Left cardiac atrium (tissue), 4 donors: ENCODE measurements at regions not wholly inside any gene's neighbourhood (a gene's known extent, or its start where the extent isn't known, plus 50 kb on each side); places are given as distances from the start of the nearest gene placed in this dataset.
"Not testable (repeated sequence)": the region's sequence is repeated elsewhere in the genome, so short reads cannot be mapped to it uniquely, and the experiment has no call there.

Experiments used
- ATAC-seq, 2 donors: fragments of 200-7000 bp; cut with Tn5 transposase; one replicate each; pipeline ENCODE4 v1.9.1; 2020; ENCODE audit warnings: mild to moderate bottlenecking in 2 of 2, moderate library complexity in 2 of 2
- DNase-seq: peaks from one replicate; pipeline ENCODE4 v3.0.0-alpha.2; 2020
- intact Hi-C, 2 donors: fragments of 100-400 bp; cut with DNase I; formaldehyde crosslinking; loops; one replicate each; pipeline versions ENCODE4 v1.14.1 to v1.15.1; 2022 to 2023
- donor health status: DM: no; HTN: yes; CAD: no.
- donor health status: DM: no; HTN: yes; CAD: no; lungs with severe emphysema.
- donor health status: DM: yes; HTN: yes; CAD: no.
- donor health status: Dilated cardiomyopathy.

DNA sequence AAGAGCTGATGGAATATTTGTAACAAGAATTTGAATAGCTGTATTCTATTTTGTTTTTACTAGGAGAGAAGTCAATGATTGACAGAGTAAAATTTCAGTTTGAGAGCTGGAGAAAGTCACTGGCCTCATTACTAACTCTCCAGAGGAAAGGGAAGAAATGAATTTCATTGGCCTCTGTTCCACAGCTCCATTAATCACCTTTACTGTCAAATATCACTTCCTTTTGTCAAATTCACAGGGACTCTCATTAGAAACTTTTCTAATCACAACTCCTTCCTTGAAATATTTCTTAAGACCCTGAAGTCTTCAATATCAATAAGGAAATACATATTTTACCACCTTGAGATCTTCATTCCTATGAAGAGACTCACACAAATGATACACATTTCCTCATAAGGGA is 379.9 kb upstream of the RASGRP1 start:
- DNase-seq: no peak
- intact Hi-C loops: no loop called here
- ATAC-seq: no peak

DNA sequence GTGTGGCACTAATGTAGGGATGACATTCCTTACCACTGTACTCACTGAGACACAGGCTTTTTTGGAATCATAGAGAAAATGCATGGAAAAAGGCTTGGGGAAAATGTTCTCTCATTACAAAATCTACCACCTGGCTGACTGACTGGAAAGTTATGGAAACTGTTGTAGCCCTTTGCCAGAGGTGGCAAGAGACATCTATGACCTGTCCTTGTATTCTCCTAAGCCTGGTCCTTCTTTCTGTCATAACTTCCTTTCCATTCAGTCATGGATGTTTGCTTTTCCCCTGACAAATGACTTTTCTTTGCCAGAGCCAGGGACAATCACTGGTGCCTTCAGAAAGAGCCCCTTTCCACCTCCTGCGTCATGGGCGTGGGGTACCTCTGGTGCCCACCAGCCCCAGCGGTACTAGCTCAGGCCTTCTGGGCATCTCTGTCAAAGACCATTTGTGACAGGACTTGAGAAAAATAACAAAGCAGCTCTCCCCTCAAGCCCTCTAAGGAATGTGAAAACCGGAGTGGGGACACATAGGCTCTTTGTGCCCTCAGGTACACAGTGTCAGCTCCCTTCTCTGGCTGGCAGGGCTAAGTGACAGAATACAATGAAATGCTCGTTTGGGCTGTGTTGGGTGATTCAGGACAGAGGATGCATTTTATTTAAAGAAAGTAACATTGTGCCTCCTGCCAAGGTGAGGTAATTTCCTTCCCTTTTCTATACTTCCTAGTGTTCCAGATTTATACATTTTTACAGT is 381.1 kb upstream of the RASGRP1 start:
- no peak for DNase-seq
- intact Hi-C loops: no loop called here
- ATAC-seq: no peak

GRCh38 chr15:38954090-38954489 is 389.5 kb upstream of the RASGRP1 start:
- intact Hi-C loops: no loop called here
- ATAC-seq (no peak), DNase-seq (no peak)

DNA sequence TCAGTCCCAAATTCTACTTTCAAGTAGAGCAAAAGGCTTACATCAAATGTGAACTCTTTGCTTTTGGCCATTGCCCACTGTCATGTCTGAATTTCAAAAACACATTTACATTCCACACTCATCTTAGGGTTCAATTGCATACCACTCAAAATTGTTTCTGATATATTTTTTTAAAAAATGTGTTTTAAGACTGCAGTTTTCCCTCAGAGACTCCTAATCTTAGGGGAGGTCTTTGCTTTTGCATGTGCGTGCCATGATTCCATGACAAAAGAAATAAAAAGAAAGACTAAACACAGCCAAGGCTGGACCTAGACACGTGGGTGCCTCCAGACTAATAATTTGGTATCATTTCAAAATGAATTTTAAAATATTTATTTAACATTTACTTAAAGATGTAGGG is 396.8 kb upstream of the RASGRP1 start:
- ATAC-seq: no peak

DNA sequence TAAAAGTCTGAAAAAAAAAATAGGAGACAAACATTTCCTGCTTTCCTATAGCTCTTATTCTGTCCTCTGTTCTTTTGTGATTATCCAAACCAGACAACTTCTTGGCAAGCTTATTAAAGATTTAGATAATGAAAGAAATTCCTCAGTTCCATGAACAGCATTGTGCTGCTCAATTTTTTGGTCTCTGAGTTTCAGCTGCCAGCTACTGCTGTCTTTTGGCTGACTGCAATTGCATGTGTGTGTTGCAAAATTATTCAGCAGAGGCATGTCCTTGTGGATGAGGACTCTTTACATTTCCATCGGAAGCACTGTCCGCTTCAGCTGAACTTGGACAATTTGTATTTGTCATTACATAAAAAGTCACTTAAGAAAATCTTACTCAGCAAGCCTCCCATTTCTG is 397.3 kb upstream of the RASGRP1 start:
- intact Hi-C loops: no loop called here
- DNase-seq (no peak), ATAC-seq (no peak)

More for the DNA sequence above, 396.8 kb upstream of the RASGRP1 start:
- intact Hi-C loops: no loop called here
- no peak for DNase-seq

- no peak for ATAC-seq
- intact Hi-C loops: no loop called here
- DNase-seq: no peak
Measured at GRCh38 chr15:38972831-38973230, 408.2 kb upstream of the RASGRP1 start.

DNA sequence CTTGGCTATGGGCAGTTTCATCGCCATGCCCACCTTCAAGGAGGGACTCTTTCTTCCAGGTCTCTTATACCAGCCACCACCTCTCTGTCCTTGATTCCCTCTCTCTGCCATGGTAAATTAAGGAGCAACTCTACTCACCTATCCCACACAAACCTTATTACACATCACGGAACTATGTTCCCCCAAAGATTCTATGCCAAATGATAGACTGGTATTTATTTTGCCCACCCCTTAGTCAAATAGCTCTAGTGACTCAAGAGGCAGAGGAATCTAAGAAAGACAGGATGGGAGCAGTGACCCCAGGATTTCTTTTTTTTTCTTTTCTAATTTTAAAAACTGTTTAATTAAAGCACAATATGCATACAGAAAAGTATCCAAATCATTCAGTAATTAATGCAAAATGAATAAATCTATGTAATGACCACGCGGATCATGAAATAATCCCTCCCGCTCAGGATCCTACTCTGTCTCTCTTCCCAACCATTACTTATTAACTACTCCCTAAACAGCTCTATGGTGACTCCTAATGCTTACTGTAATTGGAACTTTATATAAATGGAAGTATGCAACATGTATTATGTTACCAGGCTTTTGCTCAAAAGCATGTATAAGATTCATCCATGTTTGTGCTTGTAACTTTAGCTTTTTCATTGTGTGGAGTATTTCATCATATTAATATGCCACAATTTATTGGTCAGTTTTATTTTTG is 410.8 kb upstream of the RASGRP1 start:
- ATAC-seq: no peak
- DNase-seq: no peak

GRCh38 chr15:38991126-38991525 is 426.5 kb upstream of the RASGRP1 start:
- ATAC-seq (peak in 1 of 2 donors; percentile 52), DNase-seq (no peak)
- intact Hi-C loops: loop anchor here in 1 of 2 donors (5.0 kb wide), 1 partner anchor 174 kb away; no protein-coding TSS in a partner anchor

More for the DNA sequence above, 410.8 kb upstream of the RASGRP1 start:
- intact Hi-C loops: no loop called here

GRCh38 chr15:38991701-38992100 is 427.1 kb upstream of the RASGRP1 start:
- ATAC-seq (peak in 1 of 2 donors; percentile 24), DNase-seq (no peak)
- intact Hi-C loops: loop anchor here in 1 of 2 donors (5.0 kb wide), 1 partner anchor 174 kb away; no protein-coding TSS in a partner anchor

DNA sequence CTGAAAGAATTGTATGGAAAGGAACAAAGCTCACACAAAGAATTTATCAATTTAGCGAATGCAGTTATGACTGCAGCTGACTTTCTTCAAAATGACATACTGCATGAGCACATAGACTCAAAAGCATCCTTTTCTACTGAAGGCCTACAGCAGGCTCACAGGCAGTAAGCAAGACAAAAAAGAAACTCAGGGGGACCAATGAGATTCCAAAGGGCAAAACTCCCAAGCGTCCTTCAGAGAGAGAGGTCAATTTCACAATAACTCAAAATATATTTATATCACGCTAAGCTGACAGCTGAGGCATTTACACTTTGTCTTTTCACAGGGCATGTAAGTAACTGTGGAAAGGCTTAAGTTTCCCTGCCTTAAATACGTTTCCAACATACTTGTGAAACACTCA is 427.9 kb upstream of the RASGRP1 start:
- intact Hi-C loops: loop anchor here in 1 of 2 donors (5.0 kb wide), 1 partner anchor 175 kb away; no protein-coding TSS in a partner anchor
- peak; percentile 51 to 53 for ATAC-seq
- DNase-seq: no peak

DNA sequence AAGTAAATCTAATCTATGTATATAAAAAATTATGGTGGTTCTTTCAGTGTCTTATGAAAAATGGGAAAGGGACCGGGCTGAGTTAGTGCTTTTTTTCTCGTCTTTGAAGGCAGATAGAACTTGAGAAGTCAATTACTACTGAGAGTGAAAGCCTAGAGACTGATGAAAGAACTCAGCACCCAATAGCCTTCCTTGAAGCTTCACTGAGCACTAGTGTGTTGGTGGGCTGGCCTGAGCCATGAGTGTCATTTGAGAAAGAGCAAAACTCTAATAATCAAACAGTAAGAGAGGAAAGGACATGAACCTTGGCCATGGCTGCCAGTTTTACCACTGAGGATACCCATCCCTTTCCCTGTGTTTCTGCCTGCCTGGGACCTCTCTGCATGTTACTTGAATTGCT is 428.3 kb upstream of the RASGRP1 start:
- intact Hi-C loops: loop anchor here in 1 of 2 donors (5.0 kb wide), 1 partner anchor 176 kb away; no protein-coding TSS in a partner anchor
- ATAC-seq (no peak), DNase-seq (no peak)

DNA sequence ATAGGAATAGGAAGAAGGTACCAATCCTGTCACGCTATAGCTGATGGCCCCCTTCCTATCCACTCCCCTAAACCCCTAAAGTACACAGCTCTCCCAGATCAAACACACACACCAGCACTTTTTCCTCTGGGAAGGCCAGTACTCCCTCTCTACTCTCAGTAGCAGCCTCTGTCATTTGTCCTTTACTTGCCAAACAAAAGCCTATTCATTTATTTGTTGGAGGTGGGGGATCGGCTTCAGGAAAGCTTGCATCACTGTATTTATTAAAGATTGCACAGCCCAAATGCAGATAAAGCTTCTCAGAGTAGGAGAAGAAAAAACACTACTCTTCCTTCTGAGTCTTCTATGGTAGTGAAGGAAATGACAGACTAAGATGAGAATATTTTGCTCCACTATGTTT is 429.7 kb upstream of the RASGRP1 start:
- ATAC-seq (no peak), DNase-seq (no peak)
- intact Hi-C loops: loop anchor here in 1 of 2 donors (5.0 kb wide), 1 partner anchor 177 kb away; no protein-coding TSS in a partner anchor

- intact Hi-C loops: no loop called here
- DNase-seq (no peak), ATAC-seq (peak; percentile 45)
Measured at GRCh38 chr15:38996111-38996631, 431.6 kb upstream of the RASGRP1 start.

DNA sequence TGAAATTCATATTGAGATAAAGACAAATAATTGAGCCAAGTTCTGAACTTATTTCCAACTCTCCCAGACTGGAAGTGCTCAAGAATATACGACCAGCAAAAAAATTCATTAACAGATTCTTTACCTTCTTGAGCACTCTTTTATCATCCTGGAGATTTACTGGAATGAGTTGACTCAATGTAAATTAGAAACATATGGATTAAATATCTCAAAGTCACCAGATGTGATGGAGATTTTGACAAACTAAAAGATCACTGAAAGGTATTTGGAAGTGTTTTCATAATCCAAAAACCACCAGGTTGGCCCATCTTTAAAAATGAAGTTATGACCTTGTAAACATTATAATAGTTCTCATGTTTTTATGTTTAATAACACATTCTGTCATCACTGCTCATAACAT is 433.2 kb upstream of the RASGRP1 start:
- no peak for DNase-seq
- no peak for ATAC-seq
- intact Hi-C loops: no loop called here

DNA sequence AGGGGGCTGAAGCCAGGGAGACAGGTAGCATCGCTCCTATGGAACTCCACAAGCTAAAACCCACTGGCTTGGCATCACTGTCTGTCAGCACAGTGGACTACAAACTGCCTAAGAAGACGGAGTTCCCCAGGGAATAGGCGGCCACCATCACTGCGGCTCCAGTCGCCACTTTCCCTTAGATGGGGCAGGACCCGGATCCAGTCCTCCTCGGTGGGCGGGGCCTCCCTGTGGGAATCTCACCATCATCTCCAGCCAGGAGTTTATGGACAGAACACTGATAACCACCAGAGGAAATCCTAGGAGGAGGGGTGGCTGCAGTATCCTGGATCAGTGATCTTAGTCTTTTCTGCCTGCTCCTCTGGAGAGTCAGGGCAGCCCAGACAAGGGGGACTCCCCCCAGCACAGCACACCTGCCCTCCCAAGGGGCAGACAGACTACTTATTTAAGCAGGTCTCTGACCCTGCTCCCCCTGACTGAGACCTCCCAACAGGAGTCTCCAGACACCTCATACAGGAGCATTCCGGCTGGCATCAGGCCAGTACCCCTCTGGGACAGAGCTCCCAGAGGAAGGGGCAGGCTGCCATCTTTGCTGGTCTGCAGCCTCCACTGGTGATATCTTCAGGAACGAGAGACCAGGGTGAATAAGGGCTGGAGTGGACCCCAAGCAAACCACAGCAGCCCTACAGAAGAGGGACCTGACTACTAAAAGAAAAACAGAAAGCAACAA is 435.6 kb upstream of the RASGRP1 start:
- intact Hi-C loops: no loop called here
- DNase-seq: peak; percentile 26
- ATAC-seq: no peak

GRCh38 chr15:39009740-39010139 is 445.1 kb upstream of the RASGRP1 start:
- intact Hi-C loops: no loop called here
- ATAC-seq: no peak

GRCh38 chr15:39011066-39011465 is 446.5 kb upstream of the RASGRP1 start:
- intact Hi-C loops, ATAC-seq, DNase-seq: not testable (repeated sequence)

More at GRCh38 chr15:39009740-39010139, 445.1 kb upstream of the RASGRP1 start:
- DNase-seq: no peak

DNA sequence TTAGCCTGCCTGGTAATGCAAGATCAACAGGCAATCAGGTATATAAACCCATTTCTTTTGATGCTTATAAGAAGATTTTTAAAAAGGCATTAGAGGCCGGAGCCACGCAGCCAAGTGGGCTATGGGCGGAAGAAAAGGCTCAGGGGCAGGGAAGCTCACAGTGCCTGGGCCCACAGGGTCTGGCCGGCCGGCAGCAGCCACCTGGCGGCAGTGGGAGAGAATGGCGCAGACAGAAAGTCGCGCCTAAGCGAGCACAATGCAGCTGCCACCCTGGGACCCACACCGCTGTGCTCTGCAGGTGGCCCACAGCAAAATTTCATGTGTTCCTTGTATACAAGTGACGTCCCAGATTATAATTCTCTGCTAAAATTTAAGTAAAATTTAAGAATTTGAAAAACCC is 448.6 kb upstream of the RASGRP1 start:
- ATAC-seq (no peak), DNase-seq (no peak)
- intact Hi-C loops: no loop called here

- intact Hi-C loops: no loop called here
- DNase-seq (no peak), ATAC-seq (no peak)
Measured at GRCh38 chr15:39014682-39015081, 450.1 kb upstream of the RASGRP1 start.
